GM19438 (cell line): ENCODE measurements at regions not wholly inside any gene's neighbourhood (a gene's known extent, or its start where the extent isn't known, plus 50 kb on each side); places are given as distances from the start of the nearest gene placed in this dataset.

Experiments used
- ATAC-seq: cut with Tn5 transposase; IDR thresholded peaks from one replicate; pipeline ENCODE4 v1.9.1; 2021; ENCODE audit warnings: low read depth; ENCODE audit not compliant: unreplicated experiment

- no peak for ATAC-seq
Observed at GRCh38 chr3:62970648-62971047, 95.4 kb upstream of the CADPS start.

GRCh38 chr3:62975566-62975965, 100.3 kb upstream of the CADPS start:
- ATAC-seq: no peak

- ATAC-seq: no peak
Observed at GRCh38 chr3:62981962-62982361, 106.7 kb upstream of the CADPS start.

- ATAC-seq: no peak
Observed at GRCh38 chr3:62982795-62983455, 107.7 kb upstream of the CADPS start.

GRCh38 chr3:62986061-62986460, 110.8 kb upstream of the CADPS start:
- no peak for ATAC-seq

- ATAC-seq: no peak
Observed at GRCh38 chr3:62987721-62988120, 112.5 kb upstream of the CADPS start.

GRCh38 chr3:62990704-62991413, 115.6 kb upstream of the CADPS start:
- no peak for ATAC-seq

GRCh38 chr3:62992520-62992919, 117.3 kb upstream of the CADPS start:
- no peak for ATAC-seq

- no peak for ATAC-seq
Observed at GRCh38 chr3:62995119-62995518, 119.9 kb upstream of the CADPS start.

- no peak for ATAC-seq
Observed at GRCh38 chr3:62995530-62995929, 120.3 kb upstream of the CADPS start.

- ATAC-seq: no peak
Observed at GRCh38 chr3:62997369-62997768, 122.2 kb upstream of the CADPS start.

GRCh38 chr3:62999158-62999557, 123.9 kb upstream of the CADPS start:
- ATAC-seq: no peak

- no peak for ATAC-seq
Observed at GRCh38 chr3:62999791-63000190, 124.6 kb upstream of the CADPS start.

GRCh38 chr3:63004448-63004847, 129.2 kb upstream of the CADPS start:
- ATAC-seq: no peak

GRCh38 chr3:63015614-63016309, 140.5 kb upstream of the CADPS start:
- ATAC-seq: no peak

- no peak for ATAC-seq
Observed at GRCh38 chr3:63022114-63022513, 146.9 kb upstream of the CADPS start.

- no peak for ATAC-seq
Observed at GRCh38 chr3:63026722-63027121, 151.5 kb upstream of the CADPS start.

GRCh38 chr3:63029326-63029725, 154.1 kb upstream of the CADPS start:
- ATAC-seq: no peak

GRCh38 chr3:63029921-63030320, 154.7 kb upstream of the CADPS start:
- no peak for ATAC-seq

- ATAC-seq: no peak
Observed at GRCh38 chr3:63030666-63031065, 155.4 kb upstream of the CADPS start.

GRCh38 chr3:63032881-63033280, 157.7 kb upstream of the CADPS start:
- no peak for ATAC-seq

GRCh38 chr3:63034101-63034500, 158.9 kb upstream of the CADPS start:
- no peak for ATAC-seq
